GM21515 (cell line): ENCODE measurements at regions not wholly inside any gene's neighbourhood (a gene's known extent, or its start where the extent isn't known, plus 50 kb on each side); places are given as distances from the start of the nearest gene placed in this dataset.

Source experiments
- ATAC-seq: cut with Tn5 transposase; IDR thresholded peaks from one replicate; pipeline ENCODE4 v1.9.1; 2021; ENCODE audit not compliant: unreplicated experiment

- ATAC-seq = no peak
Observed at GRCh38 chr10:21174715-21175495, 277.8 kb upstream of the NEBL start.

GRCh38 chr10:21173802-21174714 is 276.9 kb upstream of the NEBL start:
- ATAC-seq = no peak

DNA sequence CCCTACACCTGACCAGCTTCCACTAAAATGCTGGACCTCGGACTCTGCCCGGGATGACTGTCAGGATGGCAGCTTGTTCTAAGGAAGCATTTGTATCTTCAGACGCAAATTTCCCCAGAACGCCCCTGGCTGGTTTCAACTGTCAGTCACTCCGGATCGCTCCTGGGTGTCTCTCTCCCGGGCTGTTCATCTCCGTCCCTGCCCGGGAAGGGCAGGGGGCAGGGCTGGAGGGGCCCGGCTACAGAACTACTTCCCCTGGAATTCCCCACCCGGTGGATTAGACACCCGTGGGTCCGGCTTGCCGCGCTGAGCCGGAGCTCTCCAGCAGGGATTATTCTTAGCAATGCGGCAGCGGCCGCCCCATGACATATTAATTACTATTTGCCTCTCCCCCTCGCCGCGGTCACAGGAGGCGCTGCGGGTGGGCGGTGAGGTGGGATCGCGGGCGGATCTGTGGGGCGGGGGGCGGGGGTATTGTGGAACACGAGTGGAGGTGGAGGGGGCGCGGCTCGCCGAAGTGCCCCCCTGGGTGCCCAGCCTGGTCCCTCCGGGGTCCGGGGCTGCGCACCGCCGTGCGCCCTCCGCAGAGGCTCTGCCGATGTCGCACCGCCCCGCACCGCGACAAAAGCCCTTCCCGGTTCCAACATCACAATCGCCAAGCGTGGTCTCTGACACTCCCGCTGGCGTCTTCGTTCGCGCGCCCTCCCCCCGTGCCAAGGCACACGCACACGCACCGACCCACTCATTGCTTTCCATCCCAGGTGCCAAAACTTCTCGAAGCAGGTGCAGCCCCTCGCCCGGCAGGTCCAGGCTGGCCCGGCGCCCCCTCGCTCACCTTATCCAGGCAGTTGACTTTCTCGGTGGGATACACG is 276.1 kb upstream of the NEBL start:
- ATAC-seq = no peak

DNA sequence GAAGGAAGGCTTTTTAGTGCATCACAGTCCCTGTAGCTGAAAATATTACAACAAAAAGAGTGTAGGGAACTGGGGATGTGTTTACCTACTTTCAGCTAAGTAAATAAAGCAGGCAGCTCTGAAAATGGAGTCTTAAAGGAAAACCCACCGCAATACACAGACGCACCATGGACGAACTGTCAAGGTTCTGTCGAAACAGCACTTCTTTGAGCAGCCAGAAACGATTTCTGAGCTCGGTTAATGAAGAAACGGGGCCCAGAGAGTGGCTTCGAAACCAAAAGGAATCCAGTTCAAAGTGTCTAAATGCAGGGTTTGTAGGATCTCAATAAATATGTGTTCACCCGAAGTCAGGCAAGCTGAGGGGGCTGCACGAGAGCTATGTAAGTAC is 275.4 kb upstream of the NEBL start:
- ATAC-seq = no peak

DNA sequence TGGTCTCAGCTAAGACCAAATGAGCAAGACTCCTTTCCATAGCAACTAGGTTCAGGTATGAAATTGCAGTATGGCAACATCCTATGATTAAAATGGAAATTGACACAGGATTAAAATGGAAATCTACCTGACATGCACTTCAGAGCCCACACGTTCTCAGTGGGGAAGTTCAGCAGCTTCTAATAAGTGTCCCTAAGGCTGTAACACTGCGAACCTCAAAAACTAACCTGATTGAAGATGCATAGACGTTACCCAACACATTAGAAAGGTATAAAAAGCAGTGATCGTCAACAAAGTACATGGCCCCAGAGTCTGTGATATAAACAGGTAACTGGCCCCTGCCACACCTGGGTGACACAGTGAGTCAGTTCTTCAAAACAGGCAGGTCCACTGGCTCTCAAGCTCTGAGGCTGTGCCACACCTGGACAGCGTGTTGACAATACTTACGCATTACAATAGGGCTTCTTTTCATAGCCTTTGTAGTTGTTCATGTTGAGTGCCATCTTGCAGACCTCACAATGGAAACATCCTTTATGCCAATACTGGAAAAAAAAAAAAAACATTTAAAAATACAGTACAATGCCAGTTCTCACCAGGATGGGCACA is 274.9 kb upstream of the NEBL start:
- ATAC-seq = no peak

- ATAC-seq = no peak
Observed at GRCh38 chr10:21171197-21171935, 274.3 kb upstream of the NEBL start.

- no peak for ATAC-seq
Observed at GRCh38 chr10:21170216-21170615, 273.1 kb upstream of the NEBL start.

GRCh38 chr10:21169271-21169670 is 272.2 kb upstream of the NEBL start:
- no peak for ATAC-seq

GRCh38 chr10:21167288-21168010 is 270.3 kb upstream of the NEBL start:
- ATAC-seq = no peak

GRCh38 chr10:21166557-21167287 is 269.6 kb upstream of the NEBL start:
- ATAC-seq = no peak

DNA sequence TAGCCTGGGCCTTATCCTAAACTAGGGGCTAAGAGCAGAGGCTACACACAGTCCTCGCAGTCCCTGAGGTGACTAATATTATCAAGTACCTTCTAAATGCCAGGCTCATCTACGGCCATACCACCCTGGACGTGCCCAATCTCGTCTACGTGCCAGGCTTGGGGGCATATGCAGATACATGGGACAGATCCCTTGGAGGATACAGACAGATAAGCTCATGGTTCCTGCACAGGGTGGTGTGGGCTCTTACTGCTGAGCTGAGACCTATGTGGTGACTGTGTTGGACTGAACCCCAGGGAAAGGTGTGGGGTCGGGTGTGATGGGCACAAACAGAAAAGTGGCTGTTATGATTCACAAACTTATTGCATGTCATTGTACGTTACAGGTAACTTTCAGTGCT is 268.4 kb upstream of the NEBL start:
- no peak for ATAC-seq

- no peak for ATAC-seq
Observed at GRCh38 chr10:21164687-21165086, 267.6 kb upstream of the NEBL start.

DNA sequence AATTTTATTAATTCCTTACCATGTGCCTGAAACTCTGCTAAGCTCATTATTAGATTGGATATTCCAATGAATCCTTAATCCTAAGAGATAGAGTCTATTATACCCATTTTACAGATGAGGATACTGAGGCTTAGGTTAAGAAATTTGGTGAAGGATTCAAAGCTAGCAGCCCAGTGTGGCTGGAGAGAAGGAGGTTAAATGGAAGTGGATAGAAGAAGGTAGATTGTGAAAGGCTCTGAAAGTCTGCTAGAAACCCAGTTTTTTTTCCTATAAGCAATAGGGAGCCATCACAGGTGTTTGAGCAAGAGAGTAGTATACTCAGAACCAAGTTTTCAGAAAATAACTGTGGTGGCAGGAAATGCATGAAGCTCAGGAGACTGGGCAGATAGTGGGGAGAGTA is 265.8 kb upstream of the NEBL start:
- ATAC-seq = no peak

GRCh38 chr10:21161647-21162046 is 264.5 kb upstream of the NEBL start:
- no peak for ATAC-seq

GRCh38 chr10:21161090-21161625 is 264.0 kb upstream of the NEBL start:
- no peak for ATAC-seq

DNA sequence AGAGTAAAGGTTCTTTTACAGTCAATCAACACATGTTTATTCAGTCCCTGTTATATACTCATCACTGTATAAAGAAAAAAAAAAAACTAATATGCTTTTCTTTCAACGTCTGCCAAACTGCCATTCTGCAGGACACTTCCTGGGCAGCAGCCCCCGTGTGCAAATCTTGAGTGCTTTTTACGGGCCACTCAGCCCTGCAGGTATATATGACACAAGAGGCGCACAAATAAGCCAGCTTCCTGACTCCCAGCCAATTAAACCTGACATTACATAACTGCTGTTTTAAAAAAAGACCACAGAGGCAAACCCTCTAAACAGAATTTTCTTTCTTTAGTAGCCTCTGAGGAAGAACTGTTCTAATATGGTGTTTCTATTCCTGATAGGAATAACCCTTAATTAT is 263.0 kb upstream of the NEBL start:
- no peak for ATAC-seq

GRCh38 chr10:21159669-21160068 is 262.6 kb upstream of the NEBL start:
- ATAC-seq = no peak

DNA sequence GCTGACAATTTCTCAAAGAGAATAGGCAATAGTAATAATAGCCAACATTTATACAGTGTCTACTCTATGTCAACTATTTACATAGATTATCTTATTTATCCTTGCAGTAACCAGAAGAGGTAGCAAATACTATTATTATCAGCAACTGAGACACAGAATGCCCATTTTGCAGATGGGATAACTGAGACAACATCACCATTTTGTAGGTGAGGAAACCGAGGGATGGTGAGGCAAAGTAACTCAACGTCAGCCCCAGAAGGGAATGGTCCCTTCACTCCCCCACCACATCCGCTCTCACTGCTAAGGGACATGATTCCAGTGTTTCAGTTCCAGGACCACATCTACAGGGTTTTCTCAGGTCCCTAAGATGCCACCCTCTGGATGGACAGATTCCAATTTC is 261.2 kb upstream of the NEBL start:
- no peak for ATAC-seq

GRCh38 chr10:21157664-21158063 is 260.6 kb upstream of the NEBL start:
- ATAC-seq = no peak
